Lower leg skin (tissue), 3 donors: ENCODE measurements at regions not wholly inside any gene's neighbourhood (a gene's known extent, or its start where the extent isn't known, plus 50 kb on each side); places are given as distances from the start of the nearest gene placed in this dataset.

Source experiments
- CTCF ChIP-seq, 3 donors: fragments of 450-650 bp; IDR thresholded peaks; one replicate each; pipeline ENCODE4 v1.5.1; 2016; ENCODE audit warnings: antibody characterized with exemption in 3 of 3, mild to moderate bottlenecking in 3 of 3, moderate library complexity in 2 of 3
- POLR2A ChIP-seq, 2 donors: fragments of 450-650 bp; IDR thresholded peaks; one replicate each; pipeline ENCODE4 v1.6.1; 2016 to 2017; ENCODE audit warnings: antibody characterized with exemption in 2 of 2, mild to moderate bottlenecking in 1 of 2, moderate library complexity in 1 of 2

DNA sequence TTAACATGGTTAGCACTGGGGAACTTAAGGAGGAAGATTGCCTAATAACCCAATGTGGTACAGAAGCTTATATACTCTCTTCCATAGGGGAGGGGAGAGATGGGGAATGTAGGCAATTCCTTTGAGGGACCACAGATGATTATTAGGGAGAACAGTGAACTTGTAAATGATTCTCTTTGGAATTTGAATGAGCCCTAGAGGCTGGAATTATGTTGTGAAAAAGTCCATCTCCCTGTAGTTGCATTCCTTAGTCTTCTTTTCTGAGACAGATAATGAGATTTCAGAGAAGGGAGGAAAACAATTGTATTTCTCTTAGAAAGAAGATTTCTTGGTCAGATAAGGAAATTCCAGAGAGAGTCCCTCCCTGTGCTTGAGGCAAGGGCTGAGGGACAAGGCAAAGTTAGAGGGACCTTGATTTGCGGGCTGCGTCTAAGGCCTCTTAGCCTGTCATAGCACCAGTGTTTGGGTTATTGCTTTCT, 89.0 kb upstream of the HMCN1 start:
- TF ChIP-seq POLR2A (IDR thresholded peaks at IDR 0.05) (no peak), CTCF (IDR thresholded peaks at IDR 0.05) (no peak)
